Fibroblast of mammary gland (primary cell): ENCODE measurements at regions not wholly inside any gene's neighbourhood (a gene's known extent, or its start where the extent isn't known, plus 50 kb on each side); places are given as distances from the start of the nearest gene placed in this dataset.

Experiments used
- DNase-seq: peaks from one replicate; pipeline ENCODE4 v3.0.0-alpha.2; 2010; ENCODE audit warnings: low read depth
- H3K4me3 ChIP-seq: 2 replicates; pipeline ENCODE4 v1.5.1; 2011; ENCODE audit warnings: low read depth, mild to moderate bottlenecking, low read length, moderate library complexity; ENCODE audit not compliant: control insufficient read depth
- CTCF ChIP-seq: conservative IDR thresholded peaks from 2 replicates; pipeline ENCODE4 v1.5.1; 2011; ENCODE audit warnings: low read depth, low read length, inconsistent platforms; ENCODE audit not compliant: control insufficient read depth, insufficient read depth

- TF ChIP-seq CTCF = no peak
- no peak overlapping the region for H3K4me3 ChIP-seq
- no peak for DNase-seq
These were observed 911.1 kb downstream of the TBC1D22A start for GRCh38 chr22:47673557-47673956.

GRCh38 chr22:47672526-47672925 is 910.1 kb downstream of the TBC1D22A start:
- no peak overlapping the region for H3K4me3 ChIP-seq
- no peak for TF ChIP-seq CTCF

GRCh38 chr22:47665151-47665550 is 902.7 kb downstream of the TBC1D22A start:
- TF ChIP-seq CTCF = no peak
- H3K4me3 ChIP-seq = no peak overlapping the region
- DNase-seq = no peak

More at GRCh38 chr22:47672526-47672925, 910.1 kb downstream of the TBC1D22A start:
- no peak for DNase-seq

- no peak for TF ChIP-seq CTCF
- no peak overlapping the region for H3K4me3 ChIP-seq
- DNase-seq = no peak
These were observed 901.5 kb downstream of the TBC1D22A start for GRCh38 chr22:47663615-47664605.

GRCh38 chr22:47659467-47660223 is 897.2 kb downstream of the TBC1D22A start:
- no peak for TF ChIP-seq CTCF
- no peak for DNase-seq
- H3K4me3 ChIP-seq = no peak overlapping the region

- TF ChIP-seq CTCF = no peak
- H3K4me3 ChIP-seq = no peak overlapping the region
- DNase-seq = no peak
These were observed 895.7 kb downstream of the TBC1D22A start for GRCh38 chr22:47658182-47658581.
